ENCODE measurements at regions not wholly inside any gene's neighbourhood (a gene's known extent, or its start where the extent isn't known, plus 50 kb on each side); places are given as distances from the start of the nearest gene placed in this dataset.

GRCh38 chr1:87841332-87841731, 512.7 kb downstream of the LMO4 start:
- no peak overlapping the region for H3K27ac ChIP-seq
- H3K36me3 ChIP-seq (replicated peaks in 1 of 2; ENCODE audit: insufficient read depth in 1 of 2, low read depth in 2 of 2) = no peaks in the 10 kb centered on the region
- no peaks in the 10 kb centered on the region for H3K4me1 ChIP-seq
- WGBS, 2 donors = 74 to 78% methylated on average over 1 of the region's 1 CpG
- DNase-seq = no peak
- no peak for ATAC-seq
- no peaks in the 10 kb centered on the region for H3K27me3 ChIP-seq
- no peak overlapping the region for H3K4me3 ChIP-seq
- intact Hi-C loops (cut with DNase I) = no loop called here
- TF ChIP-seq POLR2A (IDR thresholded peaks at IDR 0.05) (no peak), CTCF (IDR thresholded peaks at IDR 0.05) (no peak)
- no peaks in the 10 kb centered on the region for H3K9me3 ChIP-seq

- intact Hi-C loops (cut with DNase I) = no loop called here
Measured at GRCh38 chr1:87842156-87842555, 513.5 kb downstream of the LMO4 start.

GRCh38 chr1:87844251-87844650, 515.6 kb downstream of the LMO4 start:
- no peak for TF ChIP-seq POLR2A (IDR thresholded peaks at IDR 0.05)
- TF ChIP-seq CTCF (IDR thresholded peaks at IDR 0.05) = no peak
- Histone ChIP-seq H3K4me1 (no peaks in the 10 kb centered on the region), H3K27ac (no peak overlapping the region), H3K27me3 (no peaks in the 10 kb centered on the region), H3K4me3 (no peak overlapping the region), H3K9me3 (no peaks in the 10 kb centered on the region), H3K36me3 (replicated peaks in 1 of 2; ENCODE audit: insufficient read depth in 1 of 2, low read depth in 2 of 2) (no peaks in the 10 kb centered on the region)
- 48 to 58% methylated on average over 4 of the region's 4 CpGs for WGBS, 2 donors
- no peak for ATAC-seq
- intact Hi-C loops (cut with DNase I) = no loop called here
- no peak for DNase-seq

More at GRCh38 chr1:87842156-87842555, 513.5 kb downstream of the LMO4 start:
- H3K9me3 ChIP-seq = no peaks in the 10 kb centered on the region
- H3K4me1 ChIP-seq = no peaks in the 10 kb centered on the region
- H3K27ac ChIP-seq = no peak overlapping the region
- ATAC-seq (no peak), DNase-seq (no peak)
- TF ChIP-seq POLR2A (IDR thresholded peaks at IDR 0.05) (no peak), CTCF (IDR thresholded peaks at IDR 0.05) (no peak)
- no peaks in the 10 kb centered on the region for H3K36me3 ChIP-seq (replicated peaks in 1 of 2; ENCODE audit: insufficient read depth in 1 of 2, low read depth in 2 of 2)
- WGBS, 2 donors = 69 to 79% methylated on average over 1 of the region's 1 CpG
- H3K4me3 ChIP-seq = no peak overlapping the region
- H3K27me3 ChIP-seq = no peaks in the 10 kb centered on the region

- Histone ChIP-seq H3K4me3 (no peak overlapping the region), H3K27ac (no peak overlapping the region), H3K36me3 (replicated peaks in 1 of 2; ENCODE audit: insufficient read depth in 1 of 2, low read depth in 2 of 2) (no peaks in the 10 kb centered on the region), H3K4me1 (no peaks in the 10 kb centered on the region), H3K9me3 (no peaks in the 10 kb centered on the region), H3K27me3 (no peaks in the 10 kb centered on the region)
- intact Hi-C loops (cut with DNase I) = no loop called here
- ATAC-seq (no peak), DNase-seq (no peak)
- 83 to 87% methylated on average over 5 of the region's 5 CpGs for WGBS, 2 donors
- no peak for TF ChIP-seq CTCF (IDR thresholded peaks at IDR 0.05)
- TF ChIP-seq POLR2A (IDR thresholded peaks at IDR 0.05) = no peak
Measured at GRCh38 chr1:87851490-87851889, 522.8 kb downstream of the LMO4 start.

- 71 to 72% methylated on average over 4 of the region's 4 CpGs for WGBS, 2 donors
- Histone ChIP-seq H3K4me1 (no peaks in the 10 kb centered on the region), H3K4me3 (no peak overlapping the region), H3K36me3 (replicated peaks in 1 of 2; ENCODE audit: insufficient read depth in 1 of 2, low read depth in 2 of 2) (no peaks in the 10 kb centered on the region), H3K27me3 (no peaks in the 10 kb centered on the region), H3K27ac (no peak overlapping the region), H3K9me3 (no peaks in the 10 kb centered on the region)
- TF ChIP-seq CTCF (IDR thresholded peaks at IDR 0.05) = no peak
- no peak for TF ChIP-seq POLR2A (IDR thresholded peaks at IDR 0.05)
- DNase-seq = no peak
- intact Hi-C loops (cut with DNase I) = no loop called here
- ATAC-seq = no peak
Measured at GRCh38 chr1:87852410-87853161, 523.9 kb downstream of the LMO4 start.

Measured in body of pancreas (tissue), 4 donors.